MCF 10A (cell line): ENCODE measurements at regions not wholly inside any gene's neighbourhood (a gene's known extent, or its start where the extent isn't known, plus 50 kb on each side); places are given as distances from the start of the nearest gene placed in this dataset.

Experiments used
- BruUV-seq: library from RNA; stranded (reverse); fragments of 400-500 nt; replicated peaks from 2 replicates; lab custom pipeline; 2021; lab: Mats Ljungman, UMichigan
- CTCF ChIA-PET: fragments of 300-600 bp; sonication (Branson Sonifier 250); formaldehyde crosslinking; extraction: SDS; loops from one replicate; lab custom pipeline; 2021; ENCODE audit warnings: antibody characterized with exemption, inconsistent platforms; lab: Yijun Ruan, JAX
- POLR2A ChIA-PET: fragments of 300-600, 350-650 bp; sonication (Branson Sonifier 250); formaldehyde crosslinking; extraction: SDS; loops from one replicate; lab custom pipeline; 2020; ENCODE audit warnings: antibody characterized with exemption, inconsistent platforms; lab: Yijun Ruan, JAX
- DNase-seq: peaks from one replicate; pipeline ENCODE4 v3.0.0-alpha.2; 2018; ENCODE audit not compliant: unreplicated experiment
- H3K27ac Mint-ChIP-seq: one replicate; pipeline ENCODE4 v1.8.0; 2022; ENCODE audit warnings: mild to moderate bottlenecking, low read depth, mixed read lengths; ENCODE audit not compliant: unreplicated experiment
- H3K27me3 Mint-ChIP-seq: one replicate; pipeline ENCODE4 v1.8.0; 2022; ENCODE audit warnings: mixed read lengths; ENCODE audit not compliant: insufficient read depth, unreplicated experiment
- H3K36me3 Mint-ChIP-seq: one replicate; pipeline ENCODE4 v1.8.0; 2022; ENCODE audit warnings: mild to moderate bottlenecking, moderate library complexity, mixed read lengths; ENCODE audit not compliant: insufficient read depth, unreplicated experiment
- H3K4me1 Mint-ChIP-seq: one replicate; pipeline ENCODE4 v1.8.0; 2022; ENCODE audit warnings: mixed read lengths; ENCODE audit not compliant: insufficient read depth, unreplicated experiment
- H3K4me3 Mint-ChIP-seq: one replicate; pipeline ENCODE4 v1.8.0; 2022; ENCODE audit warnings: mild to moderate bottlenecking, moderate library complexity, mixed read lengths; ENCODE audit not compliant: unreplicated experiment
- H3K9me3 Mint-ChIP-seq: one replicate; pipeline ENCODE4 v1.8.0; 2022; ENCODE audit warnings: mixed read lengths; ENCODE audit not compliant: unreplicated experiment
- CTCF ChIP-seq: fragments of 200-600 bp; IDR thresholded peaks from one replicate; pipeline ENCODE4 v1.8.0; 2022; ENCODE audit warnings: antibody characterized with exemption, mild to moderate bottlenecking; ENCODE audit not compliant: unreplicated experiment
- intact Hi-C: fragments of 100-400 bp; cut with micrococcal nuclease; formaldehyde crosslinking; loops from 2 replicates; pipeline ENCODE4 v1.14.1; 2022

GRCh38 chr3:94217406-94217805 lies 154.5 kb downstream of the NSUN3 start:
- no peak overlapping the region for H3K4me3 Mint-ChIP-seq
- H3K36me3 Mint-ChIP-seq = no peaks in the 10 kb centered on the region
- no peak for DNase-seq
- BruUV-seq = no TSS peak
- no peaks in the 10 kb centered on the region for H3K4me1 Mint-ChIP-seq
- intact Hi-C loops = no loop called here
- TF ChIP-seq CTCF = no peak
- ChIA-PET POLR2A (no interaction called here), CTCF (no interaction called here)
- peaks cover 9% of the 10 kb centered on the region for H3K9me3 Mint-ChIP-seq
- H3K27ac Mint-ChIP-seq = no peak overlapping the region
- no peaks in the 10 kb centered on the region for H3K27me3 Mint-ChIP-seq

GRCh38 chr3:94220426-94220825 lies 157.6 kb downstream of the NSUN3 start:
- H3K36me3 Mint-ChIP-seq = no peaks in the 10 kb centered on the region
- no peak overlapping the region for H3K27ac Mint-ChIP-seq
- H3K4me1 Mint-ChIP-seq = peaks cover 3% of the 10 kb centered on the region
- peaks cover 11% of the 10 kb centered on the region for H3K9me3 Mint-ChIP-seq
- H3K27me3 Mint-ChIP-seq = no peaks in the 10 kb centered on the region
- no peak for TF ChIP-seq CTCF
- no peak for DNase-seq
- intact Hi-C loops = no loop called here
- BruUV-seq = no TSS peak
- ChIA-PET POLR2A (no interaction called here), CTCF (interaction anchor here (0.8 kb wide), 1 partner anchor 12 kb away, joined by 3 read pairs; no protein-coding TSS in a partner anchor)
- H3K4me3 Mint-ChIP-seq = no peak overlapping the region

- peaks cover 11% of the 10 kb centered on the region for H3K9me3 Mint-ChIP-seq
- H3K4me1 Mint-ChIP-seq = peaks cover 11% of the 10 kb centered on the region
- POLR2A ChIA-PET = interaction anchor here (0.8 kb wide), 1 partner anchor 62 kb away, joined by 4 read pairs; no protein-coding TSS in a partner anchor
- intact Hi-C loops = no loop called here
- H3K27me3 Mint-ChIP-seq = no peaks in the 10 kb centered on the region
- no peak overlapping the region for H3K27ac Mint-ChIP-seq
- TF ChIP-seq CTCF = no peak
- CTCF ChIA-PET = interaction anchor here (1.4 to 2.1 kb wide), 3 partner anchors 10 to 28 kb away, joined by 5 to 17 read pairs (median 6); no protein-coding TSS in a partner anchor
- no peaks in the 10 kb centered on the region for H3K36me3 Mint-ChIP-seq
- no TSS peak for BruUV-seq
- DNase-seq = no peak
- no peak overlapping the region for H3K4me3 Mint-ChIP-seq
Measured at GRCh38 chr3:94221829-94222228, 159.0 kb downstream of the NSUN3 start.

GRCh38 chr3:94225148-94225865 lies 162.4 kb downstream of the NSUN3 start:
- no peak for TF ChIP-seq CTCF
- intact Hi-C loops = no loop called here
- Mint-ChIP-seq H3K4me1 (peaks cover 11% of the 10 kb centered on the region), H3K27ac (no peak overlapping the region), H3K27me3 (no peaks in the 10 kb centered on the region), H3K4me3 (no peak overlapping the region), H3K36me3 (no peaks in the 10 kb centered on the region), H3K9me3 (peaks cover 11% of the 10 kb centered on the region)
- BruUV-seq = no TSS peak
- POLR2A ChIA-PET = no interaction called here
- no peak for DNase-seq
- CTCF ChIA-PET = no interaction called here
